CD4-positive, alpha-beta memory T cell (primary cell): ENCODE measurements at regions not wholly inside any gene's neighbourhood (a gene's known extent, or its start where the extent isn't known, plus 50 kb on each side); places are given as distances from the start of the nearest gene placed in this dataset.
"Not testable (repeated sequence)": the region's sequence is repeated elsewhere in the genome, so short reads cannot be mapped to it uniquely, and the experiment has no call there.

Source experiments
- CTCF ChIA-PET: fragments of 350-600 bp; sonication (Branson Sonifier 250); formaldehyde crosslinking; loops from one replicate; lab custom pipeline; 2021; ENCODE audit warnings: inconsistent platforms; ENCODE audit not compliant: partially characterized antibody; lab: Charles Lee
- POLR2A ChIA-PET: fragments of 350-600 bp; sonication (Branson Sonifier 250); formaldehyde crosslinking; loops from one replicate; lab custom pipeline; 2021; ENCODE audit not compliant: partially characterized antibody; lab: Charles Lee
- DNase-seq, 5 donors: peaks; one replicate each; pipeline versions ENCODE4 v3.0.0 to v3.0.0-alpha.2; 2020 to 2022; ENCODE audit warnings: mixed read lengths in 1 of 5
- H3K27ac ChIP-seq: one replicate; pipeline ENCODE4 v1.7.0; 2013; ENCODE audit warnings: low read depth, low read length
- H3K27me3 ChIP-seq: 2 replicates; pipeline ENCODE4 v1.7.0; 2013; ENCODE audit warnings: mild to moderate bottlenecking, low read length, moderate library complexity; ENCODE audit not compliant: insufficient read depth
- H3K36me3 ChIP-seq: 2 replicates; pipeline ENCODE4 v1.7.0; 2013; ENCODE audit warnings: mild to moderate bottlenecking, low read length, moderate library complexity; ENCODE audit not compliant: insufficient read depth
- H3K4me1 ChIP-seq: 2 replicates; pipeline ENCODE4 v1.7.0; 2013; ENCODE audit warnings: mild to moderate bottlenecking, low read length, moderate library complexity; ENCODE audit not compliant: insufficient read depth
- H3K4me3 ChIP-seq, 2 donors: one replicate each; pipeline ENCODE4 v1.7.0; 2013; ENCODE audit warnings: low read length in 2 of 2, mild to moderate bottlenecking in 1 of 2
- H3K9me3 ChIP-seq, 2 donors: one replicate each; pipeline ENCODE4 v1.7.0; 2013; ENCODE audit warnings: low read length in 2 of 2, control low read depth in 1 of 2; ENCODE audit not compliant: control insufficient read depth in 1 of 2
- H3K27ac Mint-ChIP-seq, 7 donors: one replicate each; pipeline ENCODE4 v1.8.0; 2020 to 2021; ENCODE audit warnings: mixed read lengths in 7 of 7, mild to moderate bottlenecking in 6 of 7, inconsistent platforms in 3 of 7, moderate library complexity in 3 of 7
- H3K27me3 Mint-ChIP-seq, 2 donors: one replicate each; pipeline ENCODE4 v1.8.0; 2020 to 2021; ENCODE audit warnings: mixed read lengths in 2 of 2
- H3K36me3 Mint-ChIP-seq, 2 donors: one replicate each; pipeline ENCODE4 v1.8.0; 2020 to 2021; ENCODE audit warnings: mixed read lengths in 2 of 2, inconsistent platforms in 1 of 2, mild to moderate bottlenecking in 1 of 2
- H3K4me1 Mint-ChIP-seq, 4 donors: one replicate each; pipeline ENCODE4 v1.8.0; 2020 to 2021; ENCODE audit warnings: mixed read lengths in 4 of 4, mild to moderate bottlenecking in 1 of 4
- H3K4me3 Mint-ChIP-seq, 8 donors: one replicate each; pipeline ENCODE4 v1.8.0; 2020 to 2021; ENCODE audit warnings: mixed read lengths in 8 of 8, mild to moderate bottlenecking in 7 of 8, moderate library complexity in 6 of 8, inconsistent platforms in 3 of 8
- H3K9me3 Mint-ChIP-seq, 8 donors: one replicate each; pipeline ENCODE4 v1.8.0; 2020 to 2021; ENCODE audit warnings: mixed read lengths in 8 of 8, mild to moderate bottlenecking in 5 of 8, inconsistent platforms in 3 of 8, moderate library complexity in 1 of 8
- intact Hi-C: fragments of 100-400 bp; cut with micrococcal nuclease; formaldehyde crosslinking; loops from one replicate; pipeline ENCODE4 v1.15.1; 2023

DNA sequence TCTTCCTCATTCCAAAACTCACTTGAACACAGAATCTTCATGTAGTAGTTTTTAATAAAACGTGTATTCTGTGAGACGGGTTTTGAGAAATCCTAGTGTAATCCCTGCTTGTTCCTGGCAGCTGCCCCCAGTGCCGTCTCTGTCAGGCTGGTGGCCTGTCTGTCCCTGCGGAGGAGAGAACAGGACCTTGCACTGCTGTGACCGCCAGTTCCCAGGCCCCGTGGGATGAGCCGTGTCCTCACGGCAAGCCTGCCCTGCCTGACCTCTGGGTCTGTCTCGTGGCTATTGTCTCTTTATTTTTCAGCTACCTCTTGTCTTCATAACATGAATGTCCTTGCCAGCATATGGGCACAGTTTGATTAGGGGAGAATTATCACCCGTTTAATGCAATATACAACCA, 535.5 kb upstream of the B3GAT1 start:
- Histone ChIP-seq H3K9me3 (no peaks in the 10 kb centered on the region), H3K27ac (no peak overlapping the region), H3K4me1 (no peaks in the 10 kb centered on the region), H3K4me3 (no peak overlapping the region), H3K36me3 (no peaks in the 10 kb centered on the region), H3K27me3 (no peaks in the 10 kb centered on the region)
- peaks cover 4 to 10% of the 10 kb centered on the region in 2 donors for H3K27me3 Mint-ChIP-seq
- ChIA-PET CTCF (no interaction called here), POLR2A (no interaction called here)
- H3K4me1 Mint-ChIP-seq = no peaks in the 10 kb centered on the region
- no peaks in the 10 kb centered on the region for H3K36me3 Mint-ChIP-seq
- intact Hi-C loops = no loop called here
- H3K27ac Mint-ChIP-seq = no peak overlapping the region
- no peaks in the 10 kb centered on the region for H3K9me3 Mint-ChIP-seq
- no peak for DNase-seq
- no peak overlapping the region for H3K4me3 Mint-ChIP-seq

GRCh38 chr11:134945993-134946392, 534.0 kb upstream of the B3GAT1 start:
- no peak for DNase-seq
- Mint-ChIP-seq H3K4me3 (no peak overlapping the region), H3K27ac (no peak overlapping the region), H3K27me3 (peaks cover under 1 to 14% of the 10 kb centered on the region in 2 donors), H3K36me3 (no peaks in the 10 kb centered on the region), H3K9me3 (no peaks in the 10 kb centered on the region), H3K4me1 (no peaks in the 10 kb centered on the region)
- H3K36me3 ChIP-seq = no peaks in the 10 kb centered on the region
- H3K4me3 ChIP-seq = no peak overlapping the region
- ChIA-PET CTCF (no interaction called here), POLR2A (no interaction called here)
- H3K4me1 ChIP-seq = no peaks in the 10 kb centered on the region
- H3K9me3 ChIP-seq = no peaks in the 10 kb centered on the region
- H3K27me3 ChIP-seq = no peaks in the 10 kb centered on the region
- intact Hi-C loops = no loop called here
- H3K27ac ChIP-seq = no peak overlapping the region

DNA sequence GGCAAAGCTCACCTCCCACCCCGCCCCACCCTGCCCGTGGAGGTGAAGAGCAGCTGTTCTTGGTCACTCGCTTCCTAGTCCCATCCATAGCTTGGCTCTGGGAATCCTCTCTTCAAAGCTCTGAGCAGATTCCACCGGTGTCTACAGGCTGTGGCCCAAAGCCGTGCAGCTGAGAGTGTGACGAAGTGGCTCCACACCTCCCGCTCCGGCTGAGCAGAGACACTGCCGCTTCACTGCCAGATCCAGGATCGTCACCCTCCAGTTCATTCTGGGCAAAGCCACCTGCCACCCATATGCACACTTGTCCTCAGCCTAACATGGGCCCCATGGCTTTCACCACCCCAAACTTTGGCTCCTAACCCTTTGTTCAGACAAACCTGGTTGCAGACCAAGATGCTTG, 532.9 kb upstream of the B3GAT1 start:
- POLR2A ChIA-PET = no interaction called here
- Histone ChIP-seq H3K27me3 (no peaks in the 10 kb centered on the region), H3K27ac (no peak overlapping the region), H3K9me3 (no peaks in the 10 kb centered on the region), H3K4me1 (no peaks in the 10 kb centered on the region), H3K36me3 (no peaks in the 10 kb centered on the region), H3K4me3 (no peak overlapping the region)
- Mint-ChIP-seq H3K4me3 (no peak overlapping the region), H3K9me3 (no peaks in the 10 kb centered on the region), H3K4me1 (no peaks in the 10 kb centered on the region), H3K27me3 (peaks cover 1 to 14% of the 10 kb centered on the region in 2 donors), H3K36me3 (no peaks in the 10 kb centered on the region), H3K27ac (no peak overlapping the region)
- no peak for DNase-seq
- intact Hi-C loops = no loop called here
- CTCF ChIA-PET = no interaction called here

- H3K27me3 Mint-ChIP-seq = peaks cover 2 to 14% of the 10 kb centered on the region in 2 donors
- no peaks in the 10 kb centered on the region for H3K27me3 ChIP-seq
- no peak overlapping the region for H3K4me3 Mint-ChIP-seq
- no peaks in the 10 kb centered on the region for H3K9me3 Mint-ChIP-seq
- H3K27ac Mint-ChIP-seq = no peak overlapping the region
- no peak for DNase-seq
- H3K27ac ChIP-seq = no peak overlapping the region
- no peaks in the 10 kb centered on the region for H3K36me3 ChIP-seq
- H3K4me1 Mint-ChIP-seq = no peaks in the 10 kb centered on the region
- ChIA-PET POLR2A (no interaction called here), CTCF (no interaction called here)
- intact Hi-C loops = no loop called here
- no peaks in the 10 kb centered on the region for H3K9me3 ChIP-seq
- H3K4me3 ChIP-seq = no peak overlapping the region
- no peaks in the 10 kb centered on the region for H3K36me3 Mint-ChIP-seq
- no peaks in the 10 kb centered on the region for H3K4me1 ChIP-seq
Observed at GRCh38 chr11:134944131-134944530, 532.1 kb upstream of the B3GAT1 start.

DNA sequence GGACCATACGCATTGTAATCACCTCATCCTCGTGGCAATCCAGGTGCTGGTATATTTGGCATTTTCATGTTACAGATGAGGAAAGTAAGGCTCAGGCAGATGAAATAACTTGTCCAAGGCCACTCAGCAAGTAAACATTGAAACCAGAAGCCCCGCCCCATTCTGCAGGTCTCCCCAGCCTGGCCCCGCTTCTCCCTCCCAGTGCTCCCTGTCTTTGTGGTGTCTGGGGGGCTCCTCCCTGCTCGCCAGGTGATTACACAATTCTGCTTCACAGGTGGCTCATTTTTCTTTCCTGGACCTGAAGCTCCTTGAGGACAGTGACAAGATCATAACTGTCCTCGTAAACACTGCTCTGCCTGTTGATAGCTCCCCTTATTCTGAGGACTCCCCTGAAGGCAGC, 531.5 kb upstream of the B3GAT1 start:
- no peaks in the 10 kb centered on the region for H3K36me3 Mint-ChIP-seq
- DNase-seq = no peak
- Histone ChIP-seq H3K4me3 (no peak overlapping the region), H3K27ac (no peak overlapping the region), H3K27me3 (no peaks in the 10 kb centered on the region), H3K36me3 (no peaks in the 10 kb centered on the region), H3K4me1 (no peaks in the 10 kb centered on the region), H3K9me3 (no peaks in the 10 kb centered on the region)
- H3K4me3 Mint-ChIP-seq = no peak overlapping the region
- ChIA-PET CTCF (no interaction called here), POLR2A (no interaction called here)
- intact Hi-C loops = no loop called here
- peaks cover 4 to 9% of the 10 kb centered on the region in 2 donors for H3K27me3 Mint-ChIP-seq
- no peak overlapping the region for H3K27ac Mint-ChIP-seq
- H3K4me1 Mint-ChIP-seq = no peaks in the 10 kb centered on the region
- no peaks in the 10 kb centered on the region for H3K9me3 Mint-ChIP-seq

GRCh38 chr11:134942681-134943080, 530.6 kb upstream of the B3GAT1 start:
- H3K27ac Mint-ChIP-seq = no peak overlapping the region

DNA sequence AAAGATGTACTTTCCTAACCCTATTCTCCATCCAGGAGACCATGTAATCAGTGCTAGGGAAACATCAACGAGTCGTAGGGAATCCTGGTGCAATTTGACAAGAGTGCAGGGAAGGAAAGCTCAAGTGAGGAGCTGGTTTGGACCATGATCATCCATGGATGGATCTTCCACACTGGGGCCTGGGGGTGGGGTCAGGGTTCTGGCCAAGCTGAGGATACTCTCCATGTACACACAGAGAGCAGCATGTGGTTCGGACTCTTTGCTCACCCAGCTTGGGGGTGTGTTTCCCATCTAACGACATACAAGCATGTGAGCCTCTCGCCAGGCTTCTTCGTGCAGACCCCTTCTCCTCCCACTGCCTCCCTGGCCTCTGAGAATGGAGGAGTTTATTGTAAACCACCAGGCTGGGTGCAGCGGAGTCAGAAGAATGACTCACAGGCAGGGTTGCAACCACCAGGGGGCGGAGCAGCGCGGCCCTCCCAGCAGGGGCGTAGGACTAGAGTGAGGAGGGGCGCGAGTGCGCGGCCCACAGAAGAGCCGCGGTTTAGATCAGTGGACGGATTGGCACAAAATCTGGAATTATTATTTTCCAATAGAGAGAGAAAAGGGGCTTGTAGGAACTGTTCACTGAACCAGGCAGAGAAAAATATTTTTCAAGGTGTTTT, 530.0 kb upstream of the B3GAT1 start:
- H3K4me1 Mint-ChIP-seq, H3K4me1 ChIP-seq, H3K27me3 ChIP-seq, intact Hi-C loops, H3K9me3 ChIP-seq, CTCF ChIA-PET, H3K36me3 Mint-ChIP-seq, H3K27ac ChIP-seq, POLR2A ChIA-PET, H3K4me3 ChIP-seq, H3K27me3 Mint-ChIP-seq, H3K36me3 ChIP-seq, H3K9me3 Mint-ChIP-seq, DNase-seq, H3K4me3 Mint-ChIP-seq, H3K27ac Mint-ChIP-seq: not testable (repeated sequence)

More at GRCh38 chr11:134942681-134943080, 530.6 kb upstream of the B3GAT1 start:
- Mint-ChIP-seq H3K27me3 (peaks cover 6 to 9% of the 10 kb centered on the region in 2 donors), H3K4me3 (no peak overlapping the region), H3K4me1 (no peaks in the 10 kb centered on the region), H3K36me3 (no peaks in the 10 kb centered on the region), H3K9me3 (peaks cover 0 to 1% (median 0%) of the 10 kb centered on the region in 8 donors)
- CTCF ChIA-PET = no interaction called here
- Histone ChIP-seq H3K4me3 (no peak overlapping the region), H3K36me3 (no peaks in the 10 kb centered on the region), H3K27ac (no peak overlapping the region), H3K27me3 (no peaks in the 10 kb centered on the region), H3K4me1 (no peaks in the 10 kb centered on the region), H3K9me3 (no peaks in the 10 kb centered on the region)
- POLR2A ChIA-PET = no interaction called here
- no peak for DNase-seq
- intact Hi-C loops = no loop called here

DNA sequence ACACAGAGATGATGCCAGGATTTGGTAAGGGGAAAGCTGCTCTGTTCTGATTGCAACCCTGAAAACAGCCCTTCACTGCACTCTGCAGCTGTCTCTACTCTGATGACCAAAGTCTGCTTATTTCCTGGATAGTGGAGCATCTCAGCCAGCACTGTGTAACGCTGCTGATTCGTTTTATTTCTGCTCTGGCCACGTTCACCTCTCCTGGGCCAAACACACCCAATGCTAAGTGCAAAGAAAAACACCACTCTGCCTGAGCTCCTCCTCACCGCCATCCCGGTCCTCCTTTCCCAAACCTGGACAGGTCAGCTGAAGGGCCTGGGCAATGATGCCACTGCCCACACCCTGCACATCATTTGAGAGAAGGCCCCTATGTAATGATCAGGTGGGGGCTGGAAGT, 529.3 kb upstream of the B3GAT1 start:
- no peak overlapping the region for H3K4me3 ChIP-seq
- Mint-ChIP-seq H3K27ac (no peak overlapping the region), H3K36me3 (no peaks in the 10 kb centered on the region), H3K4me3 (no peak overlapping the region), H3K4me1 (no peaks in the 10 kb centered on the region), H3K27me3 (peaks cover 4 to 9% of the 10 kb centered on the region in 2 donors), H3K9me3 (peaks cover 0 to 1% (median 0%) of the 10 kb centered on the region in 8 donors)
- DNase-seq = no peak
- H3K9me3 ChIP-seq = no peaks in the 10 kb centered on the region
- ChIA-PET POLR2A (no interaction called here), CTCF (no interaction called here)
- intact Hi-C loops = no loop called here
- no peaks in the 10 kb centered on the region for H3K27me3 ChIP-seq
- no peaks in the 10 kb centered on the region for H3K36me3 ChIP-seq
- H3K27ac ChIP-seq = no peak overlapping the region
- H3K4me1 ChIP-seq = no peaks in the 10 kb centered on the region
